CD8-positive, alpha-beta memory T cell (primary cell): ENCODE measurements at regions not wholly inside any gene's neighbourhood (a gene's known extent, or its start where the extent isn't known, plus 50 kb on each side); places are given as distances from the start of the nearest gene placed in this dataset.

Source experiments
- CTCF ChIA-PET: fragments of 350-600 bp; sonication (Branson Sonifier 250); formaldehyde crosslinking; loops from one replicate; lab custom pipeline; 2021; ENCODE audit warnings: antibody characterized with exemption; lab: Charles Lee
- POLR2A ChIA-PET: fragments of 350-600 bp; sonication (Branson Sonifier 250); formaldehyde crosslinking; loops from one replicate; lab custom pipeline; 2021; ENCODE audit warnings: antibody characterized with exemption; lab: Charles Lee
- DNase-seq, 5 donors: peaks; one replicate each; pipeline versions ENCODE4 v3.0.0 to v3.0.0-alpha.2; 2020 to 2022; ENCODE audit warnings: mixed read lengths in 1 of 5
- H3K27ac ChIP-seq: one replicate; pipeline ENCODE4 v1.7.0; 2013; ENCODE audit warnings: low read depth, mild to moderate bottlenecking, low read length, moderate library complexity
- H3K27me3 ChIP-seq: 2 replicates; pipeline ENCODE4 v1.7.0; 2013; ENCODE audit warnings: low read length, mild to moderate bottlenecking; ENCODE audit not compliant: insufficient read depth, poor library complexity, severe bottlenecking
- H3K36me3 ChIP-seq: 2 replicates; pipeline ENCODE4 v1.7.0; 2013; ENCODE audit warnings: mild to moderate bottlenecking, low read length, moderate library complexity; ENCODE audit not compliant: insufficient read depth
- H3K4me1 ChIP-seq: 2 replicates; pipeline ENCODE4 v1.7.0; 2013; ENCODE audit warnings: mild to moderate bottlenecking, low read length, moderate library complexity; ENCODE audit not compliant: insufficient read depth
- H3K4me3 ChIP-seq: 2 replicates; pipeline ENCODE4 v1.7.0; 2013; ENCODE audit warnings: mild to moderate bottlenecking, low read length
- H3K9me3 ChIP-seq: 2 replicates; pipeline ENCODE4 v1.7.0; 2013; ENCODE audit warnings: mild to moderate bottlenecking, low read length
- H3K27ac Mint-ChIP-seq, 8 donors: one replicate each; pipeline ENCODE4 v1.8.0; 2020 to 2021; ENCODE audit warnings: mixed read lengths in 8 of 8, mild to moderate bottlenecking in 6 of 8, inconsistent platforms in 3 of 8, moderate library complexity in 3 of 8
- H3K27me3 Mint-ChIP-seq, 2 donors: one replicate each; pipeline ENCODE4 v1.8.0; 2020 to 2021; ENCODE audit warnings: mixed read lengths in 2 of 2, mild to moderate bottlenecking in 1 of 2, moderate library complexity in 1 of 2
- H3K36me3 Mint-ChIP-seq, 3 donors: one replicate each; pipeline ENCODE4 v1.8.0; 2020 to 2021; ENCODE audit warnings: mixed read lengths in 3 of 3, inconsistent platforms in 1 of 3, mild to moderate bottlenecking in 1 of 3
- H3K4me1 Mint-ChIP-seq, 3 donors: one replicate each; pipeline ENCODE4 v1.8.0; 2020 to 2021; ENCODE audit warnings: mixed read lengths in 3 of 3, inconsistent platforms in 1 of 3, mild to moderate bottlenecking in 1 of 3
- H3K4me3 Mint-ChIP-seq, 7 donors: one replicate each; pipeline ENCODE4 v1.8.0; 2020 to 2021; ENCODE audit warnings: mixed read lengths in 7 of 7, mild to moderate bottlenecking in 6 of 7, moderate library complexity in 4 of 7, inconsistent platforms in 2 of 7
- H3K9me3 Mint-ChIP-seq, 5 donors: one replicate each; pipeline ENCODE4 v1.8.0; 2020 to 2022; ENCODE audit warnings: mixed read lengths in 5 of 5, mild to moderate bottlenecking in 3 of 5, moderate library complexity in 2 of 5, inconsistent platforms in 1 of 5

GRCh38 chr11:80034801-80035200, 594.0 kb upstream of the TENM4 start:
- H3K4me1 Mint-ChIP-seq: no peaks in the 10 kb centered on the region
- Histone ChIP-seq H3K9me3 (no peaks in the 10 kb centered on the region), H3K27me3 (no peaks in the 10 kb centered on the region), H3K4me3 (no peak overlapping the region), H3K4me1 (no peaks in the 10 kb centered on the region), H3K36me3 (no peaks in the 10 kb centered on the region), H3K27ac (no peak overlapping the region)
- no peak for DNase-seq
- H3K27me3 Mint-ChIP-seq: no peaks in the 10 kb centered on the region
- no peaks in the 10 kb centered on the region for H3K36me3 Mint-ChIP-seq
- no peak overlapping the region for H3K27ac Mint-ChIP-seq
- H3K4me3 Mint-ChIP-seq: no peak overlapping the region
- ChIA-PET CTCF (no interaction called here), POLR2A (no interaction called here)
- H3K9me3 Mint-ChIP-seq: peaks cover 0 to 25% (median 0%) of the 10 kb centered on the region in 5 donors

DNA sequence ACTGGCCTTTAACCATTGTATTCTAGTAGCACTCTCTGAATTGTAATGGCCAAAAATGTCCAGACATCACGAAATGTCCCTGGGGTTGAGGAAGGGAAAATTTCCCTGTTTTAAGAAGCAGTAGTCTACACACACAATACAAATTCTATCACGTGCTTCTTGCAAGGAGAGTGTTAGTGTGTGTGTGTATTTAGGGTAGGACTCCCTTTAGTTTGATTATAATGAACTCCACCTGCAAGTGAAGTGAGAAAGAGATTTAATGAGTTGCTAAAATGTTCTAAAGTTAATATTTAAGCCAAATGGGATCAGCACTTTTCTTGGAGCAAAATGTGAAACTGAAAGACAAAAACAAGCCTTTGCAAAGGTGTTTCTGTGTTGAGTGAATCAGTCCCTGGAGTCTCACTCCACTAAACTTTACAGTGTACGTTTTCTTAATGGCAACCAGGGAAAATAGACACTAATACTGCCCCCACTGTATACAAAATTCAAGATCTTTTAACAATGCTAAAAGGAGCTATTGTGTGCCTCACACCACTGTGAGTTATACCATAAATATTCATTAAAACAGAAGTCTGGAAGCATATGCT, 590.3 kb upstream of the TENM4 start:
- Histone ChIP-seq H3K4me1 (no peaks in the 10 kb centered on the region), H3K27ac (no peak overlapping the region), H3K9me3 (no peaks in the 10 kb centered on the region), H3K4me3 (no peak overlapping the region), H3K36me3 (no peaks in the 10 kb centered on the region), H3K27me3 (no peaks in the 10 kb centered on the region)
- no peak for DNase-seq
- Mint-ChIP-seq H3K27me3 (no peaks in the 10 kb centered on the region), H3K4me3 (no peak overlapping the region), H3K4me1 (no peaks in the 10 kb centered on the region), H3K36me3 (no peaks in the 10 kb centered on the region), H3K27ac (no peak overlapping the region), H3K9me3 (peaks cover 0 to 26% (median 2%) of the 10 kb centered on the region in 5 donors)
- ChIA-PET CTCF (no interaction called here), POLR2A (no interaction called here)

DNA sequence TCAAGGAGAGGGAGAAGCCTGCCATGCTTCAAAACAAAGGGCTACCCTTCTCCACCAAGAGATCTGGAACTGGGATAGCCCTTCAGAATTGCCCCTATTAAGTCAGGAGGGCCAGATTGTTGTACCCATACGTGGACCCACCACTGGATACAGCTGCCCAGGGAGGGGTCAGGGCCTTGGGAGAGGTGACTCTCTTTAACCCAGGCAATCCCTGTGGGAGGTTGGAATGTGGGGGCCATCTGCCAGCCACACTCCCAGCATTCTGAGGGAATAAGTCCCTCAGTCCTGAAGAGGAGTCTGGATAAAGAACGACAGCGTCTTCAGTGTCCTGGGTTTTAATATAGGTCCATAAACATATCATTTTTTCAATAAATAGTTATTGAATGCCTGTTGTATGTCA, 588.2 kb upstream of the TENM4 start:
- Histone ChIP-seq H3K4me3 (no peak overlapping the region), H3K36me3 (no peaks in the 10 kb centered on the region), H3K4me1 (no peaks in the 10 kb centered on the region), H3K27ac (no peak overlapping the region), H3K9me3 (no peaks in the 10 kb centered on the region), H3K27me3 (no peaks in the 10 kb centered on the region)
- POLR2A ChIA-PET: no interaction called here
- H3K9me3 Mint-ChIP-seq: peaks cover 2 to 19% (median 6%) of the 10 kb centered on the region in 5 donors
- no peak overlapping the region for H3K4me3 Mint-ChIP-seq
- peaks cover 0 to 3% (median 0%) of the 10 kb centered on the region in 3 donors for H3K36me3 Mint-ChIP-seq
- H3K4me1 Mint-ChIP-seq: no peaks in the 10 kb centered on the region
- peaks cover 0 to 2% of the 10 kb centered on the region in 2 donors for H3K27me3 Mint-ChIP-seq
- CTCF ChIA-PET: no interaction called here
- DNase-seq: no peak
- H3K27ac Mint-ChIP-seq: no peak overlapping the region

- POLR2A ChIA-PET: no interaction called here
- CTCF ChIA-PET: no interaction called here
Observed at GRCh38 chr11:80024119-80024518, 583.3 kb upstream of the TENM4 start.

GRCh38 chr11:80023386-80023785, 582.6 kb upstream of the TENM4 start:
- Histone ChIP-seq H3K4me1 (no peaks in the 10 kb centered on the region), H3K27ac (no peak overlapping the region), H3K9me3 (no peaks in the 10 kb centered on the region), H3K4me3 (no peak overlapping the region), H3K27me3 (no peaks in the 10 kb centered on the region), H3K36me3 (no peaks in the 10 kb centered on the region)
- POLR2A ChIA-PET: no interaction called here
- H3K27ac Mint-ChIP-seq: no peak overlapping the region
- peaks cover 2 to 15% (median 4%) of the 10 kb centered on the region in 5 donors for H3K9me3 Mint-ChIP-seq
- DNase-seq: no peak
- peaks cover 0 to 2% of the 10 kb centered on the region in 2 donors for H3K27me3 Mint-ChIP-seq
- H3K36me3 Mint-ChIP-seq: peaks cover 0 to 3% (median 0%) of the 10 kb centered on the region in 3 donors
- no peaks in the 10 kb centered on the region for H3K4me1 Mint-ChIP-seq
- CTCF ChIA-PET: no interaction called here
- H3K4me3 Mint-ChIP-seq: no peak overlapping the region

More at GRCh38 chr11:80024119-80024518, 583.3 kb upstream of the TENM4 start:
- Mint-ChIP-seq H3K9me3 (peaks cover 2 to 15% (median 4%) of the 10 kb centered on the region in 5 donors), H3K4me3 (no peak overlapping the region), H3K4me1 (no peaks in the 10 kb centered on the region), H3K27me3 (peaks cover 0 to 2% of the 10 kb centered on the region in 2 donors), H3K27ac (no peak overlapping the region), H3K36me3 (peaks cover 0 to 3% (median 0%) of the 10 kb centered on the region in 3 donors)
- no peak overlapping the region for H3K27ac ChIP-seq
- no peaks in the 10 kb centered on the region for H3K27me3 ChIP-seq
- H3K4me3 ChIP-seq: no peak overlapping the region
- no peaks in the 10 kb centered on the region for H3K36me3 ChIP-seq
- DNase-seq: no peak
- H3K9me3 ChIP-seq: no peaks in the 10 kb centered on the region
- H3K4me1 ChIP-seq: no peaks in the 10 kb centered on the region

DNA sequence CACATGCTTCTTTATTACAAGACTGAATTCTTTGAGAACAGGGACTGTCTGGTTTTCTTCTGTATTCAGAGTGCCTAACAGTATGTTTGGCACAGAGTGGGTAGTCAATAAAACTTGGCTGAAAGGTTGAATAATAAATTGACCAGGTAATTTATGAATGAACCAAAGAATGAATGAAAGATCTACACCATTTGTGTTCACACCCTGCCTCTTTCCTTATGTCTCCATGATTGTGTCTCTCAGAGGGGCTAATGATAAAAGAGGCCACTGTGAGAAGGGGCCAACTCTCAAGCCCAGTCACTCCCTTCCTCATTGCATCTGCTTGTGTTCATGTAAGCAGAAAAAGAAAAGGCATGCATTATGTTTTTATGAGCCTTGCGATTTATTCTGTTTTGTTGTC, 569.7 kb upstream of the TENM4 start:
- no peak overlapping the region for H3K27ac ChIP-seq
- no peak overlapping the region for H3K4me3 ChIP-seq
- Mint-ChIP-seq H3K36me3 (no peaks in the 10 kb centered on the region), H3K27me3 (no peaks in the 10 kb centered on the region), H3K9me3 (peaks cover 0 to 10% (median 5%) of the 10 kb centered on the region in 5 donors), H3K4me3 (no peak overlapping the region), H3K4me1 (no peaks in the 10 kb centered on the region), H3K27ac (no peak overlapping the region)
- H3K36me3 ChIP-seq: no peaks in the 10 kb centered on the region
- ChIA-PET POLR2A (no interaction called here), CTCF (no interaction called here)
- no peaks in the 10 kb centered on the region for H3K4me1 ChIP-seq
- H3K27me3 ChIP-seq: no peaks in the 10 kb centered on the region
- DNase-seq: no peak
- no peaks in the 10 kb centered on the region for H3K9me3 ChIP-seq

DNA sequence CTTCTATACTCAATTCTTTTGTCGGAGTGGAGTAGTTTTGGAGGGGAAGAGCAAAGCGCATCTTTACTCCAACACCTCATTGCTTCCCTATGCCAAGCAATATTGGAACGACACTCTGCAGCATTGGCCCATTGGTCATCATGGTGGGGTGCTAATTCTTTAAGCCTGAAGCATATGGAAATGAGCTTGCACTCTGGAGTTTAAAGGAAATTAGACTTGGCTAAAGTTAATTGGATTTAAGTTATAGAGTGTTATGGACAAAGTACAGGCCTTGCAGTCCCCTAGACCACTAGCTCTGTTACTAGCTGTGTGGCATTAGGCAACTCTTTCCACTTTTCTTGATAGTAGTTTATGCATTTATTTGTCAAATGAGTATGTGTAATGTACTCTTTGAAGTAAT, 568.3 kb upstream of the TENM4 start:
- Mint-ChIP-seq H3K36me3 (no peaks in the 10 kb centered on the region), H3K27me3 (no peaks in the 10 kb centered on the region), H3K4me3 (no peak overlapping the region), H3K4me1 (no peaks in the 10 kb centered on the region), H3K9me3 (peaks cover 2 to 11% (median 7%) of the 10 kb centered on the region in 5 donors), H3K27ac (no peak overlapping the region)
- ChIA-PET CTCF (no interaction called here), POLR2A (no interaction called here)
- no peaks in the 10 kb centered on the region for H3K27me3 ChIP-seq
- H3K36me3 ChIP-seq: no peaks in the 10 kb centered on the region
- H3K4me1 ChIP-seq: no peaks in the 10 kb centered on the region
- no peak overlapping the region for H3K4me3 ChIP-seq
- H3K27ac ChIP-seq: no peak overlapping the region
- no peaks in the 10 kb centered on the region for H3K9me3 ChIP-seq
- no peak for DNase-seq

DNA sequence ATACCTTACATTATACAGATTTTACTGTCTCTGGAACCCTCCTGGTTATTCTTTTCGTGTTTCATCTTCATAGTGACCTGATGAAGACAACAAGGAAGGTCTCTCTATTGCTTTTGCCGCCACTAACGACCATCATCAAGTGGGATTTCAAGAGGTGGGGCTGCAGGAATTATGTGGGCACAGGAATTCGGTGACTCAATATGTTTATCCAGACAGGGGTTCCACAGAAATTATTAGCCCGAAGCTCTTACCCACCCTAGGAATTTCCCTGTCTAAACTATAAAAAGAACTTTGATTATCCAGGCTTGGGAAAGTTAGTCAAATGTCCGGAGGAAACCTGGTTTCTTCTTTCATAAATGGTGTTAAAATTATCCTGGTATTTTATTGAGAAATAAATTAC, 566.8 kb upstream of the TENM4 start:
- no peak for DNase-seq
- POLR2A ChIA-PET: no interaction called here

More for the DNA sequence above, 566.8 kb upstream of the TENM4 start:
- H3K27ac Mint-ChIP-seq: no peak overlapping the region
- no peaks in the 10 kb centered on the region for H3K36me3 ChIP-seq
- no peaks in the 10 kb centered on the region for H3K4me1 ChIP-seq
- H3K27ac ChIP-seq: no peak overlapping the region
- no peaks in the 10 kb centered on the region for H3K27me3 ChIP-seq
- H3K9me3 Mint-ChIP-seq: peaks cover 0 to 15% (median 9%) of the 10 kb centered on the region in 5 donors
- no peak overlapping the region for H3K4me3 ChIP-seq
- H3K4me1 Mint-ChIP-seq: no peaks in the 10 kb centered on the region
- no peaks in the 10 kb centered on the region for H3K27me3 Mint-ChIP-seq
- H3K4me3 Mint-ChIP-seq: no peak overlapping the region
- H3K9me3 ChIP-seq: no peaks in the 10 kb centered on the region
- H3K36me3 Mint-ChIP-seq: no peaks in the 10 kb centered on the region
- CTCF ChIA-PET: no interaction called here
